Upper lobe of left lung (tissue), 6 donors: ENCODE measurements at regions not wholly inside any gene's neighbourhood (a gene's known extent, or its start where the extent isn't known, plus 50 kb on each side); places are given as distances from the start of the nearest gene placed in this dataset.

Experiments used
- ATAC-seq, 2 donors: fragments of 200-7000 bp; cut with Tn5 transposase; one replicate each; pipeline ENCODE4 v1.9.1; 2022; ENCODE audit warnings: mild to moderate bottlenecking in 2 of 2, moderate library complexity in 2 of 2; ENCODE audit not compliant: low FRiP score in 2 of 2
- DNase-seq, 2 donors: peaks; one replicate each; pipeline ENCODE4 v3.0.0-alpha.2; 2019 to 2020
- H3K27ac ChIP-seq, 4 donors: fragments of 200-600 bp; sonication (generic); one replicate each; pipeline ENCODE4 v1.5.1; 2016 to 2019
- H3K27me3 ChIP-seq, 4 donors: fragments of 200-600 bp; sonication (generic); one replicate each; pipeline ENCODE4 v1.5.1; 2017 to 2019
- H3K36me3 ChIP-seq, 4 donors: fragments of 200-600 bp; sonication (generic); one replicate each; pipeline ENCODE4 v1.5.1; 2016 to 2019
- H3K4me1 ChIP-seq, 4 donors: fragments of 200-600 bp; sonication (generic); one replicate each; pipeline ENCODE4 v1.5.1; 2018 to 2019
- H3K4me3 ChIP-seq, 4 donors: fragments of 200-600 bp; sonication (generic); one replicate each; pipeline ENCODE4 v1.5.1; 2017 to 2019; ENCODE audit warnings: mild to moderate bottlenecking in 2 of 4, moderate library complexity in 1 of 4
- H3K9me3 ChIP-seq, 4 donors: fragments of 200-600 bp; sonication (generic); one replicate each; pipeline ENCODE4 v1.5.1; 2018 to 2019
- CTCF ChIP-seq, 6 experiments: fragments of 450-650 bp in 4 of 6; fragments of 200-600 bp in 2 of 6; sonication (generic) in 2 of 6; IDR thresholded peaks; one replicate each; pipeline ENCODE4 v1.5.1; 2016 to 2019; ENCODE audit warnings: antibody characterized with exemption in 6 of 6
- EP300 ChIP-seq, 4 donors: sonication (generic); formaldehyde crosslinking; IDR thresholded peaks; one replicate each; pipeline ENCODE4 v1.5.1; 2017; ENCODE audit warnings: antibody characterized with exemption in 4 of 4, control low read depth in 2 of 4
- POLR2A ChIP-seq, 4 donors: fragments of 450-650 bp; IDR thresholded peaks; one replicate each; pipeline ENCODE4 v1.5.1; 2016 to 2017; ENCODE audit warnings: antibody characterized with exemption in 4 of 4, mild to moderate bottlenecking in 2 of 4
- POLR2AphosphoS5 ChIP-seq, 2 donors: sonication (generic); formaldehyde crosslinking; IDR thresholded peaks; one replicate each; pipeline ENCODE4 v1.5.1; 2017; ENCODE audit warnings: antibody characterized with exemption in 2 of 2
- WGBS, 2 donors: methylation state at CpG; one replicate each; pipeline ENCODE4 v1.1.5; 2017 to 2018; 5-methylcytosine and 5-hydroxymethylcytosine counted together
- donor health status: DM: no; HTN: no; CAD: no; lungs with moderate emphysema.
- donor health status: DM: no; HTN: yes; CAD: no; lungs with severe emphysema.

- Histone ChIP-seq H3K9me3 (no peaks in the 10 kb centered on the region), H3K4me1 (no peaks in the 10 kb centered on the region), H3K27me3 (no peaks in the 10 kb centered on the region), H3K4me3 (no peak overlapping the region), H3K36me3 (no peaks in the 10 kb centered on the region), H3K27ac (no peak overlapping the region)
- no peak for ATAC-seq
- 89 to 92% methylated on average over 3 of the region's 3 CpGs for WGBS, 2 donors
- no peak for DNase-seq
- TF ChIP-seq EP300 (IDR thresholded peaks at IDR 0.05) (no peak), POLR2AphosphoS5 (IDR thresholded peaks at IDR 0.05) (no peak), POLR2A (IDR thresholded peaks at IDR 0.05) (no peak), CTCF (IDR thresholded peaks at IDR 0.05) (no peak)
These were observed 99.9 kb upstream of the BNC2 start for GRCh38 chr9:16970321-16970720.

DNA sequence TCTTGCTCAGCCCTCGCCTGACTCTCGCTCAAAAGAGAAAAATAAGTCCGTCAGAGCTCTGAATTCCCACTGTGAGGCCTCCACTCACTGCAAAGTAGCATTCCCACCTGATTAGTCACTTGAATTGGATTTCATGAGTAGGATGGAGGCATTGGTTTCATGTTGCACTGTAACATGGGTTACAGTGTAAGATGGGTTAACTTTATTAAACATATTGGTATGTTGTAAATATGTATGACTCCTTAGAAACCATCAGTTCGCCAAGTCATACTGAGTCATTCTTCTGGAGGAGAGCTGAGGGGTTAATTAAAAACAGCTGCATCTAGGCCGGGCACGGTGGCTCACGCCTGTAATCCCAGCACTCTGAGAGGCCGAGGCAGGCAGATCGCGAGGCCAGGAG, 93.8 kb upstream of the BNC2 start:
- Histone ChIP-seq H3K27me3 (no peaks in the 10 kb centered on the region), H3K4me1 (no peaks in the 10 kb centered on the region), H3K9me3 (peaks cover 0 to 10% (median 0%) of the 10 kb centered on the region in 4 donors), H3K4me3 (no peak overlapping the region), H3K27ac (no peak overlapping the region), H3K36me3 (no peaks in the 10 kb centered on the region)
- no peak for TF ChIP-seq POLR2AphosphoS5 (IDR thresholded peaks at IDR 0.05)
- TF ChIP-seq EP300 (IDR thresholded peaks at IDR 0.05) = no peak
- no peak for TF ChIP-seq POLR2A (IDR thresholded peaks at IDR 0.05)
- TF ChIP-seq CTCF (IDR thresholded peaks at IDR 0.05) = no peak
- 93 to 98% methylated on average over 10 of the region's 10 CpGs for WGBS, 2 donors
- DNase-seq (peak in 1 of 2 donors; percentile 17), ATAC-seq (peak in 1 of 2 donors; percentile 23)

DNA sequence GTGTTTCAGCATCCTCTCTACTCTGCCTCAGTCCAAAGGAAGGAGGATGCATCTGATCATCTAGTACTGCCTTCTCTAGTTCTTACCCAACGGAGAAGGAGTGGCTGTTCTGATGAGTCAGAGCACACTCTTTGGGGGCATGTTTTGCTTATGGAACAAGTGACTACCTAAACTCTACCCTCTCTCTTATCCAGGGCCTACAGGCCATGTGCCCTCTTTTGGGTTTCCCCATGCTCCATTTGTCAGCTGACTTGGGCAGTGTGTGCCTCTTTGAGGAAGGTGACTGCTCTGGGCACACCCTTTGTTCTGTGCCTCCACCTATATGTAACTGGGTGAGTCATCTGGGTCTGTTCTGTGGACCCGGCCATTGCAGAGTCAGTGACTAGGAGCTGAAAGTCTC, 89.6 kb upstream of the BNC2 start:
- Histone ChIP-seq H3K27ac (no peak overlapping the region), H3K9me3 (peaks cover 0 to 10% (median 0%) of the 10 kb centered on the region in 4 donors), H3K4me1 (no peaks in the 10 kb centered on the region), H3K27me3 (no peaks in the 10 kb centered on the region), H3K36me3 (no peaks in the 10 kb centered on the region), H3K4me3 (no peak overlapping the region)
- ATAC-seq (no peak), DNase-seq (no peak)
- TF ChIP-seq EP300 (IDR thresholded peaks at IDR 0.05) (no peak), POLR2A (IDR thresholded peaks at IDR 0.05) (no peak)
- 83 to 91% methylated on average over 2 of the region's 2 CpGs for WGBS, 2 donors

DNA sequence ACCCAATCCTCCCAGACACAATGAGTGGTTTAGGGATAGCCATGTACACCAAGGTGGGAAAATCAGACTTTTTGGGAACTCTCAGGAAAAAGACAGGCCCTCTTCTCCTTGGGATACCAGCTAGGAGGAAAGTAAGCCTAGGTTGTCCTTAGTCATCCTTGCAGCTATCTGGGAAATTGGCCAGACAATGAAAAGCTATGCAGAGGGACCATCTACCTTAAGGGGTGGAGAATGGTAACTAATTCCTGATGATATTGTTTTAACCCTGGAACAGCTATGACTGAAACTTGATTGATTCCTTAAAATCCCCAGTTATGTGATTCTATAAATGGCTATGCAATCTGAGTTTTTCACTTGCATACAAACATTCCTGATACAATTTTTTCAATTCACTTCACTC, 88.9 kb upstream of the BNC2 start:
- ATAC-seq (no peak), DNase-seq (no peak)
- Histone ChIP-seq H3K27ac (no peak overlapping the region), H3K4me1 (no peaks in the 10 kb centered on the region), H3K27me3 (no peaks in the 10 kb centered on the region), H3K4me3 (no peak overlapping the region), H3K9me3 (peaks cover 0 to 8% (median 0%) of the 10 kb centered on the region in 4 donors), H3K36me3 (no peaks in the 10 kb centered on the region)
- TF ChIP-seq POLR2A (IDR thresholded peaks at IDR 0.05) (no peak), POLR2AphosphoS5 (IDR thresholded peaks at IDR 0.05) (no peak), CTCF (IDR thresholded peaks at IDR 0.05) (no peak), EP300 (IDR thresholded peaks at IDR 0.05) (no peak)

DNA sequence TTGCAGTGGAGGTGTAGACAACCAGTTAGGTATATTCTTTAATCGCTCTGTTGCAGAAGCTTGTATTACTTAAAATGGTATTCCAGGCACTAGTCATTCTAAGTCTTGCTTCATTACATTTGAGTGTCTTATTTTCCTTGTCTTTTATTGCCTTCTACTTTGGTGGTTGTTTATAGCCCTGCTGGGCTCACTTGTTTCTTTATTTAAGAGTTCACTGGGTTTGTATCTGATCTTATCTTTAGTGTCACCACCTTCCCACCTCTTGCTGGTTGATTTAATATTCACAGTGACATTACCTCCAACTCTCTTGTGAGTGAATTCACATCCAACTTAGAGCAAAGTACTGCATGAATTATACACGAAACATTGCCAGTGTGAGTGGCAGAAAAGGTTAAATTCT, 83.6 kb upstream of the BNC2 start:
- Histone ChIP-seq H3K4me1 (no peaks in the 10 kb centered on the region), H3K27ac (no peak overlapping the region), H3K27me3 (no peaks in the 10 kb centered on the region), H3K9me3 (no peaks in the 10 kb centered on the region), H3K36me3 (no peaks in the 10 kb centered on the region), H3K4me3 (no peak overlapping the region)
- ATAC-seq (no peak), DNase-seq (no peak)
- TF ChIP-seq POLR2A (IDR thresholded peaks at IDR 0.05) (no peak), POLR2AphosphoS5 (IDR thresholded peaks at IDR 0.05) (no peak), EP300 (IDR thresholded peaks at IDR 0.05) (no peak), CTCF (IDR thresholded peaks at IDR 0.05) (no peak)
- 91 to 94% methylated on average over 2 of the region's 2 CpGs for WGBS, 2 donors
